SK-N-SH (cell line): ENCODE measurements at regions not wholly inside any gene's neighbourhood (a gene's known extent, or its start where the extent isn't known, plus 50 kb on each side); places are given as distances from the start of the nearest gene placed in this dataset.

Source experiments
- CTCF ChIA-PET: fragments of 300-600, 350-600 bp; formaldehyde crosslinking; extraction: SDS; loops from one replicate; lab custom pipeline; 2021; lab: Yijun Ruan, JAX
- POLR2A ChIA-PET: fragments of 350-600 bp; sonication (Branson Sonifier 250); formaldehyde crosslinking; extraction: SDS; loops from one replicate; lab custom pipeline; 2020; ENCODE audit warnings: antibody characterized with exemption, inconsistent platforms; lab: Yijun Ruan, JAX
- DNase-seq: peaks from one replicate; pipeline ENCODE4 v3.0.0; 2012
- H2AFZ ChIP-seq: fragments of 200-600 bp; sonication (generic); 2 replicates; pipeline ENCODE4 v1.8.1; 2016; ENCODE audit warnings: antibody characterized with exemption, mild to moderate bottlenecking, low read depth
- H3F3A ChIP-seq: fragments of 200-600 bp; sonication (generic); replicated peaks from 2 replicates; pipeline ENCODE3; 2016; ENCODE audit warnings: antibody characterized with exemption, mild to moderate bottlenecking; ENCODE audit not compliant: insufficient read depth
- H3K27ac ChIP-seq, 2 experiments: fragments of 200-500 bp in 1 of 2; fragments of 200-600 bp in 1 of 2; sonication (Bioruptor generic) in 1 of 2; sonication (generic), shearing (Covaris generic) in 1 of 2; 2 replicates each; pipeline versions ENCODE4 v1.5.1 to v1.6.1; 2014 to 2016; ENCODE audit warnings: low read depth in 2 of 2, inconsistent platforms in 1 of 2, low read length in 1 of 2, mild to moderate bottlenecking in 1 of 2, mixed read lengths in 1 of 2
- H3K27me3 ChIP-seq: fragments of 200-600 bp; sonication (generic), shearing (Covaris generic); 2 replicates; pipeline ENCODE4 v1.6.1; 2016; ENCODE audit warnings: mixed run types; ENCODE audit not compliant: insufficient read depth
- H3K36me3 ChIP-seq, 2 experiments: fragments of 200-500 bp in 1 of 2; fragments of 200-600 bp in 1 of 2; sonication (Bioruptor generic) in 1 of 2; sonication (generic) in 1 of 2; replicated peaks in 1 of 2; 2 replicates each; pipeline versions ENCODE3 to v1.5.1; 2014 to 2016; ENCODE audit warnings: low read length in 1 of 2, mild to moderate bottlenecking in 1 of 2; ENCODE audit not compliant: insufficient read depth in 2 of 2, control insufficient read depth in 1 of 2
- H3K4me1 ChIP-seq, 2 experiments: fragments of 200-500 bp in 1 of 2; fragments of 200-600 bp in 1 of 2; sonication (Bioruptor generic) in 1 of 2; sonication (generic), shearing (Covaris generic) in 1 of 2; 2 replicates each; pipeline versions ENCODE4 v1.5.1 to v1.6.1; 2014 to 2016; ENCODE audit warnings: low read depth in 1 of 2, low read length in 1 of 2, mixed run types in 1 of 2; ENCODE audit not compliant: insufficient read depth in 2 of 2, control insufficient read depth in 1 of 2
- H3K4me2 ChIP-seq: fragments of 200-600 bp; sonication (generic), shearing (Covaris generic); 2 replicates; pipeline ENCODE4 v1.6.1; 2017; ENCODE audit warnings: mixed run types
- H3K4me3 ChIP-seq, 2 experiments: fragments of 200-500 bp in 1 of 2; fragments of 200-600 bp in 1 of 2; sonication (Bioruptor generic) in 1 of 2; sonication (generic), shearing (Covaris generic) in 1 of 2; 2 replicates each; pipeline versions ENCODE4 v1.5.1 to v1.8.1; 2014 to 2016; ENCODE audit warnings: low read depth in 2 of 2, inconsistent platforms in 1 of 2, low read length in 1 of 2, mild to moderate bottlenecking in 1 of 2, mixed read lengths in 1 of 2, moderate library complexity in 1 of 2
- H3K79me2 ChIP-seq: fragments of 200-600 bp; sonication (generic); 2 replicates; pipeline ENCODE4 v1.8.1; 2017; ENCODE audit warnings: mild to moderate bottlenecking; ENCODE audit not compliant: insufficient read depth
- H3K9ac ChIP-seq: fragments of 200-600 bp; sonication (generic); 2 replicates; pipeline ENCODE4 v1.6.1; 2017; ENCODE audit warnings: mixed run types
- H3K9me2 ChIP-seq: fragments of 200-600 bp; sonication (generic); 2 replicates; pipeline ENCODE4 v1.6.1; 2017; ENCODE audit warnings: mixed run types
- H3K9me3 ChIP-seq: fragments of 200-600 bp; sonication (generic); 2 replicates; pipeline ENCODE4 v1.6.1; 2017; ENCODE audit warnings: mixed run types, mild to moderate bottlenecking, moderate library complexity
- H4K20me1 ChIP-seq: fragments of 200-600 bp; sonication (generic); 2 replicates; pipeline ENCODE4 v1.6.1; 2017; ENCODE audit warnings: mild to moderate bottlenecking, mixed run types; ENCODE audit not compliant: insufficient read depth
- CHD2 ChIP-seq: fragments of 150-350 bp; IDR thresholded peaks from 2 replicates; pipeline ENCODE4 v1.6.1; 2018; ENCODE audit warnings: low read length; ENCODE audit not compliant: partially characterized antibody
- ELF1 ChIP-seq: IDR thresholded peaks from 2 replicates; pipeline ENCODE4 v1.4.0; 2012
- EP300 ChIP-seq, 2 experiments: IDR thresholded peaks; 2 replicates each; pipeline versions ENCODE4 v1.4.0 to v1.6.1; 2012; ENCODE audit warnings: borderline replicate concordance in 1 of 2, low read depth in 1 of 2, low read length in 1 of 2
- FOSL2 ChIP-seq: IDR thresholded peaks from 2 replicates; pipeline ENCODE4 v1.4.0; 2012; ENCODE audit warnings: low read depth, mild to moderate bottlenecking, moderate library complexity, borderline replicate concordance
- JUND ChIP-seq: IDR thresholded peaks from 2 replicates; pipeline ENCODE4 v1.4.0; 2012
- RCOR1 ChIP-seq: fragments of 150-350 bp; IDR thresholded peaks from 2 replicates; pipeline ENCODE4 v1.6.1; 2017; ENCODE audit warnings: antibody characterized with exemption, low read length
- RFX5 ChIP-seq: IDR thresholded peaks from 2 replicates; pipeline ENCODE4 v1.6.1; 2012; ENCODE audit warnings: mild to moderate bottlenecking, improper control_type of control experiment, low read length
- TCF12 ChIP-seq: IDR thresholded peaks from 2 replicates; pipeline ENCODE4 v1.4.0; 2012
- TEAD4 ChIP-seq: IDR thresholded peaks from 2 replicates; pipeline ENCODE4 v1.4.0; 2012; ENCODE audit warnings: mild to moderate bottlenecking, borderline replicate concordance; ENCODE audit not compliant: insufficient read depth
- YY1 ChIP-seq: IDR thresholded peaks from 2 replicates; pipeline ENCODE4 v1.4.0; 2012; ENCODE audit warnings: low read depth, mild to moderate bottlenecking
- TF ChIP-seq, protein P1 (sequence below): IDR thresholded peaks from 2 replicates; pipeline ENCODE4 v1.4.0; 2012; ENCODE audit warnings: low read depth
- TF ChIP-seq, protein P2 (sequence below): fragments of 150-350 bp; IDR thresholded peaks from 2 replicates; pipeline ENCODE4 v1.6.1; 2017; ENCODE audit warnings: antibody characterized with exemption, low read length, low read depth, borderline replicate concordance
- TF ChIP-seq, protein P3 (sequence below): fragments of 200-600 bp; sonication (generic); IDR thresholded peaks from 2 replicates; pipeline ENCODE4 v1.6.1; 2017; ENCODE audit warnings: antibody characterized with exemption, mild to moderate bottlenecking, moderate library complexity
- TF ChIP-seq, protein P4 (sequence below): IDR thresholded peaks from 2 replicates; pipeline ENCODE4; 2012
- TF ChIP-seq, protein P5 (sequence below): IDR thresholded peaks from 2 replicates; pipeline ENCODE4 v1.4.0; 2012; ENCODE audit warnings: low read depth, borderline replicate concordance

DNA sequence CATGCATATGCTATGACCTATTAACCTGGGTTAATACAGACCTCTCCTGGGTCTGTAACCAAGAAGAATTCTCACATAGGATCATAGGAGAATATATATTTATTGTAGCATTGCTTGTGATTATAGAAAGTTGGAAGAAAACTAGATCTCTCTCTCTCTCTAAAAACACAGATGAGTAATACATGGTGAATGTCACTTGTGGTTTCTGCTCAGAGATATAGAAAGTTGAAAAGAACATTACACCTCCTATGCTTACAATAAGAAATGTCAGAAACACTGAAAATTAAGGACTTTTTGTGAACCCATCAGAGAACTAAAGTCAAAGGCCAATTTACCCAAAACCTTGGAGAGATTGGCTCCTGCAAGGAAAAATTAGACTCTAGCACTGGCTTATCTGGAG, 1389.5 kb downstream of the FAM133A start:
- H3K9me3 ChIP-seq: no peaks in the 10 kb centered on the region
- TF ChIP-seq RFX5 (no peak), RCOR1 (no peak), CHD2 (no peak), ELF1 (no peak), JUND (peak; percentile 52), TEAD4 (0 out of 2 replicates have a peak, but pooled peaks have one; percentile 16), YY1 (no peak), TCF12 (peak; percentile 51), EP300 (IDR thresholded peaks at IDR 0.05; ENCODE audit: borderline replicate concordance in 1 of 2, low read depth in 1 of 2, low read length in 1 of 2) (peak in 1 of 2 experiments; percentile 31; a peak in 1 of 4 replicates), FOSL2 (peak; percentile 58; the same call in 1 of the 2 replicates)
- TF ChIP-seq, protein P1, sequence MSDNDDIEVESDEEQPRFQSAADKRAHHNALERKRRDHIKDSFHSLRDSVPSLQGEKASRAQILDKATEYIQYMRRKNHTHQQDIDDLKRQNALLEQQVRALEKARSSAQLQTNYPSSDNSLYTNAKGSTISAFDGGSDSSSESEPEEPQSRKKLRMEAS: no peak
- TF ChIP-seq, protein P2, sequence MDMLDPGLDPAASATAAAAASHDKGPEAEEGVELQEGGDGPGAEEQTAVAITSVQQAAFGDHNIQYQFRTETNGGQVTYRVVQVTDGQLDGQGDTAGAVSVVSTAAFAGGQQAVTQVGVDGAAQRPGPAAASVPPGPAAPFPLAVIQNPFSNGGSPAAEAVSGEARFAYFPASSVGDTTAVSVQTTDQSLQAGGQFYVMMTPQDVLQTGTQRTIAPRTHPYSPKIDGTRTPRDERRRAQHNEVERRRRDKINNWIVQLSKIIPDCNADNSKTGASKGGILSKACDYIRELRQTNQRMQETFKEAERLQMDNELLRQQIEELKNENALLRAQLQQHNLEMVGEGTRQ: no peak
- TF ChIP-seq, protein P3, sequence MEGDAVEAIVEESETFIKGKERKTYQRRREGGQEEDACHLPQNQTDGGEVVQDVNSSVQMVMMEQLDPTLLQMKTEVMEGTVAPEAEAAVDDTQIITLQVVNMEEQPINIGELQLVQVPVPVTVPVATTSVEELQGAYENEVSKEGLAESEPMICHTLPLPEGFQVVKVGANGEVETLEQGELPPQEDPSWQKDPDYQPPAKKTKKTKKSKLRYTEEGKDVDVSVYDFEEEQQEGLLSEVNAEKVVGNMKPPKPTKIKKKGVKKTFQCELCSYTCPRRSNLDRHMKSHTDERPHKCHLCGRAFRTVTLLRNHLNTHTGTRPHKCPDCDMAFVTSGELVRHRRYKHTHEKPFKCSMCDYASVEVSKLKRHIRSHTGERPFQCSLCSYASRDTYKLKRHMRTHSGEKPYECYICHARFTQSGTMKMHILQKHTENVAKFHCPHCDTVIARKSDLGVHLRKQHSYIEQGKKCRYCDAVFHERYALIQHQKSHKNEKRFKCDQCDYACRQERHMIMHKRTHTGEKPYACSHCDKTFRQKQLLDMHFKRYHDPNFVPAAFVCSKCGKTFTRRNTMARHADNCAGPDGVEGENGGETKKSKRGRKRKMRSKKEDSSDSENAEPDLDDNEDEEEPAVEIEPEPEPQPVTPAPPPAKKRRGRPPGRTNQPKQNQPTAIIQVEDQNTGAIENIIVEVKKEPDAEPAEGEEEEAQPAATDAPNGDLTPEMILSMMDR: no peak
- TF ChIP-seq, protein P4, sequence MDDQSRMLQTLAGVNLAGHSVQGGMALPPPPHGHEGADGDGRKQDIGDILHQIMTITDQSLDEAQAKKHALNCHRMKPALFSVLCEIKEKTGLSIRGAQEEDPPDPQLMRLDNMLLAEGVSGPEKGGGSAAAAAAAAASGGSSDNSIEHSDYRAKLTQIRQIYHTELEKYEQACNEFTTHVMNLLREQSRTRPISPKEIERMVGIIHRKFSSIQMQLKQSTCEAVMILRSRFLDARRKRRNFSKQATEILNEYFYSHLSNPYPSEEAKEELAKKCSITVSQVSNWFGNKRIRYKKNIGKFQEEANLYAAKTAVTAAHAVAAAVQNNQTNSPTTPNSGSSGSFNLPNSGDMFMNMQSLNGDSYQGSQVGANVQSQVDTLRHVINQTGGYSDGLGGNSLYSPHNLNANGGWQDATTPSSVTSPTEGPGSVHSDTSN: peak; percentile 42; the same call in 1 of the 2 replicates
- TF ChIP-seq, protein P5, sequence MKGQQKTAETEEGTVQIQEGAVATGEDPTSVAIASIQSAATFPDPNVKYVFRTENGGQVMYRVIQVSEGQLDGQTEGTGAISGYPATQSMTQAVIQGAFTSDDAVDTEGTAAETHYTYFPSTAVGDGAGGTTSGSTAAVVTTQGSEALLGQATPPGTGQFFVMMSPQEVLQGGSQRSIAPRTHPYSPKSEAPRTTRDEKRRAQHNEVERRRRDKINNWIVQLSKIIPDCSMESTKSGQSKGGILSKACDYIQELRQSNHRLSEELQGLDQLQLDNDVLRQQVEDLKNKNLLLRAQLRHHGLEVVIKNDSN: no peak
- CTCF ChIA-PET: interaction anchor here (1.1 to 1.2 kb wide), 2 partner anchors 13 to 232 kb away, joined by 3 to 6 read pairs; no protein-coding TSS in a partner anchor
- H3K36me3 ChIP-seq: no peaks in the 10 kb centered on the region
- no peak overlapping the region for H3K27ac ChIP-seq
- no peak overlapping the region for H3K4me3 ChIP-seq
- H3K9ac ChIP-seq: no peak overlapping the region
- 0 out of 2 replicates have a peak overlapping the region, but pooled peaks have one; percentile 6 for H3K4me2 ChIP-seq
- H3K9me2 ChIP-seq: no peaks in the 10 kb centered on the region
- POLR2A ChIA-PET: no interaction called here
- H2AFZ ChIP-seq: no peak overlapping the region
- DNase-seq: no peak
- peaks cover 0 to 5% of the 10 kb centered on the region in 2 experiments; a peak in 1 of 4 replicates for H3K4me1 ChIP-seq
- H3F3A ChIP-seq: peaks cover 15% of the 10 kb centered on the region
- no peaks in the 10 kb centered on the region for H3K27me3 ChIP-seq
- H4K20me1 ChIP-seq: no peaks in the 10 kb centered on the region
- H3K79me2 ChIP-seq: no peaks in the 10 kb centered on the region
